Mesothelial cell of epicardium (in vitro differentiated cells): ENCODE measurements at regions not wholly inside any gene's neighbourhood (a gene's known extent, or its start where the extent isn't known, plus 50 kb on each side); places are given as distances from the start of the nearest gene placed in this dataset.

Source experiments
- DNase-seq, 2 experiments: peaks; one replicate each; pipeline ENCODE4 v3.0.0; 2021; ENCODE audit warnings: low spot score in 2 of 2; ENCODE audit not compliant: unreplicated experiment in 2 of 2
- H3K27ac Mint-ChIP-seq: 2 replicates; pipeline ENCODE4 v1.8.0; 2021; ENCODE audit warnings: mixed read lengths
- H3K27me3 Mint-ChIP-seq: 2 replicates; pipeline ENCODE4 v1.8.0; 2021; ENCODE audit warnings: low read depth, mixed read lengths
- H3K36me3 Mint-ChIP-seq: 2 replicates; pipeline ENCODE4 v1.8.0; 2021; ENCODE audit warnings: mixed read lengths
- H3K4me1 Mint-ChIP-seq: 2 replicates; pipeline ENCODE4 v1.8.0; 2021; ENCODE audit warnings: mixed read lengths
- H3K4me3 Mint-ChIP-seq: 2 replicates; pipeline ENCODE4 v1.8.0; 2021; ENCODE audit warnings: mild to moderate bottlenecking, moderate library complexity, mixed read lengths
- H3K9me3 Mint-ChIP-seq: 2 replicates; pipeline ENCODE4 v1.8.0; 2021; ENCODE audit warnings: mixed read lengths
- TF ChIP-seq, protein P1 (sequence below): fragments of 200-600 bp; sonication (generic); IDR thresholded peaks from one replicate; pipeline ENCODE4 v1.5.0; 2021; ENCODE audit warnings: antibody characterized with exemption; ENCODE audit not compliant: unreplicated experiment

DNA sequence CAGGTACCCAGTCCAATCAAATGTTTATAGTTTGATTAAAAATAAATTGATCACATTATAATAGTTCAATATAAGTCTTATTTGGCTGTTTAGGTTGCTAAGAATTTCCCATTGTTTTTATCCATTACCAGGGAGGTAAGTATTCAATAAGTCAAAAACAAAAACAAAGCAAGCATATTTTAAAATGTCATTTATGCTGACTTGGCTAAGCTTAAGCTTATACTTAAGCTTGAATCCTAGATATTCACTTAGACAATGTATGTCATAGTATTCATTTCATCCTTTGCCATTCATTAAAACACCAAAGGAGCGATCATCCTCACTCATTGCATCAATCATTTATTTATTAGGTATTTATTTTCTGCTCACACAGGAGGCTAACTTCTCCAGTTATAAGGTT is 144.9 kb downstream of the PRL start:
- H3K4me1 Mint-ChIP-seq: peaks cover 63% of the 10 kb centered on the region
- H3K4me3 Mint-ChIP-seq: no peak overlapping the region
- no peaks in the 10 kb centered on the region for H3K9me3 Mint-ChIP-seq
- H3K27me3 Mint-ChIP-seq: no peaks in the 10 kb centered on the region
- H3K36me3 Mint-ChIP-seq: peaks cover 3% of the 10 kb centered on the region
- TF ChIP-seq, protein P1, sequence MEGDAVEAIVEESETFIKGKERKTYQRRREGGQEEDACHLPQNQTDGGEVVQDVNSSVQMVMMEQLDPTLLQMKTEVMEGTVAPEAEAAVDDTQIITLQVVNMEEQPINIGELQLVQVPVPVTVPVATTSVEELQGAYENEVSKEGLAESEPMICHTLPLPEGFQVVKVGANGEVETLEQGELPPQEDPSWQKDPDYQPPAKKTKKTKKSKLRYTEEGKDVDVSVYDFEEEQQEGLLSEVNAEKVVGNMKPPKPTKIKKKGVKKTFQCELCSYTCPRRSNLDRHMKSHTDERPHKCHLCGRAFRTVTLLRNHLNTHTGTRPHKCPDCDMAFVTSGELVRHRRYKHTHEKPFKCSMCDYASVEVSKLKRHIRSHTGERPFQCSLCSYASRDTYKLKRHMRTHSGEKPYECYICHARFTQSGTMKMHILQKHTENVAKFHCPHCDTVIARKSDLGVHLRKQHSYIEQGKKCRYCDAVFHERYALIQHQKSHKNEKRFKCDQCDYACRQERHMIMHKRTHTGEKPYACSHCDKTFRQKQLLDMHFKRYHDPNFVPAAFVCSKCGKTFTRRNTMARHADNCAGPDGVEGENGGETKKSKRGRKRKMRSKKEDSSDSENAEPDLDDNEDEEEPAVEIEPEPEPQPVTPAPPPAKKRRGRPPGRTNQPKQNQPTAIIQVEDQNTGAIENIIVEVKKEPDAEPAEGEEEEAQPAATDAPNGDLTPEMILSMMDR: no peak
- DNase-seq: no peak
- H3K27ac Mint-ChIP-seq: no peak overlapping the region

DNA sequence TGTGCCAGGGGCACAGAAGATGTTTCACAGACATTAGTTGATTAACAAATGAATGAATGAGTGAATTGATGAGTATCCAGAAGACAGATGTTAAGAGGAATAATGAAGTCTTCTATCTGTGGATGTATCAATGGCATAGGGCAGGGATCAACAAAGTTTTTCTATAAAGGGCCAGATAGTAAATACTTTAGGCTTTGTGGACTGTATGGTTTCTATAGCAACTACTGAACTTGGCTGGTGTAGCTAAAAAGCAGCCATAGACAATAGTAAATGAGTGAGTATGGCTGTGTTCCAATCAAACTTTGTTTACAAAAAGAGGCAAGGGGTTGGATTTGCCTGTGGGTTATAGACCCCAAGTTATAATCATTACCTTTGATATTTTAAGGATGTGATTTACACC is 144.0 kb downstream of the PRL start:
- Mint-ChIP-seq H3K27ac (no peak overlapping the region), H3K36me3 (peaks cover 4% of the 10 kb centered on the region), H3K27me3 (no peaks in the 10 kb centered on the region), H3K9me3 (no peaks in the 10 kb centered on the region), H3K4me3 (no peak overlapping the region), H3K4me1 (peaks cover 54% of the 10 kb centered on the region)
- TF ChIP-seq, protein P1: no peak
- no peak for DNase-seq

DNA sequence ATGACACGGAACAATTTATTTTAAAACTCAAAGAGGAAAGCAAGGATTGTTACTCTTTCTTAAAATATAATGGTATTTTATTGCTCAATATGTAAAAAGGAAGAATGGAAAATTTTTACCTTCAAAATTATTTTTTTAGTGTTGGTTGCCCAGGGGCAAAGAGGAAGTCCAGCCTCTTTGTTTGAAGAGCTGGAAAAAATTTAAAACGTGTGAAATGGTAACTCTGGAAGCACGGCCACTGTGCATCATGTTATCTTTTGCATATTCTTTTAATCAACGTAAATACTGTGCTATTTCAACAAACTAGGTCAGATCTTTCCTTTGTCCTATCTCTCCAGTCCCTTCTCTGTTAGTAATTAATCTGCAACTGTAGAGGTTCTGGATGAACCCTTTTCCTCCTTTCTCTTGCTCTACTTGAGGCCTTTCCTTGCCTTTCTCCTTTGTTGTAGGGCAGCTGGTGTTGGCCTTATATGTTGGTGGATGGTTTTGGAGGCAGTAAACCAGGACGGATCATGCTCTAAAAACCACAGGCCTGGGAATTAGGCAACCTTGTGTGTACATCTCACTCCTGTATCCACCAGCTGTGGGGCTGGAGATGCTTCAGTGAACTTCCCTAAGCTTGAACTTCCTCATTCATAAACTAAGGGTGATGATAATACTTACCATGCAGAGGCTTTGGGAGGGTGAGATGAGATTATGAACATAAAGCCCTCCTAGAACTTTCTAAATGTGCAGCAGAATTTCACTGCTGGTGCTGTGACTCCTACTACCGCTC is 143.3 kb downstream of the PRL start:
- Mint-ChIP-seq H3K4me1 (peaks cover 47% of the 10 kb centered on the region), H3K27ac (peak overlapping the region; percentile 15), H3K36me3 (peaks cover 7% of the 10 kb centered on the region), H3K4me3 (no peak overlapping the region), H3K9me3 (no peaks in the 10 kb centered on the region), H3K27me3 (no peaks in the 10 kb centered on the region)
- TF ChIP-seq, protein P1: no peak
- no peak for DNase-seq

DNA sequence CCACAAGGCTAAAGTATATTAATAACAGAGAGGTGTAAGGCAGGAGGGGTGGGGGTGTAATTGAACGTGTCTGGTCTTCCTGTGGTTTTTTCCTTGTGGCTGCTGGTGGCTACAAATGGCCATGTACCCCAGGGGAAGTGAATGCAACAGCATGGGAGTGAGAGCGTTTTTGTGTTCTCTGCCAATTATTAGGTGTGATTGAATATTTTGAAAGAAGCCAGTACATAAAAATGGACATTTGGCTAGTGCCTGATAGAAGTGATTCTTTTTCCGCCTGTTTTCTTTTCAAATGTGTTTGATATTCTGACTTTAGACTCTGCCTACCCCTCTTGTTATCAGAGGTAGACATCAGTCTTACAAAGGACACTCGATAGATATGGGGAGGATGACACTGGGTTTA is 141.3 kb downstream of the PRL start:
- H3K4me3 Mint-ChIP-seq: no peak overlapping the region
- TF ChIP-seq, protein P1: no peak
- peaks cover 18% of the 10 kb centered on the region for H3K36me3 Mint-ChIP-seq
- DNase-seq: no peak
- peaks cover 28% of the 10 kb centered on the region for H3K4me1 Mint-ChIP-seq
- H3K27me3 Mint-ChIP-seq: no peaks in the 10 kb centered on the region
- H3K27ac Mint-ChIP-seq: peak overlapping the region; percentile 45
- peaks cover 8% of the 10 kb centered on the region for H3K9me3 Mint-ChIP-seq

DNA sequence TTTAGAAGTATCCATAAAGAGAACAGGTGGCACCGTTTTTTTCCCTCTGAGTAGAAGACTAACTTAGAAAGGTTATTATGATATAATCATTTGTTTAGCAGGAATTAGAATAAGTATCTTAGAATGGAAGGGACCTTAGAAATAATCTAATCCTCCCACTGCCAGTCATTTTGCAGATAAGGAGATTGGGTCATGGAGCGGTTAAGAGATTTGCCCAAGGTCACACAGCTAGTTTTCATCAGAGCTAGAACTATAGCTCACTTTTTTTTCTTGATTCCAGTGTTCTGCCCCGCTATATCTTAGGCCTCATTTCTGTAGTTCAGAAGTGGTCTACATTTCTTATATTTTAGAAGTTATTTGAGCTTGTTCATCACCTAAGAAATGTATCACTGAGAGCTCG is 139.6 kb downstream of the PRL start:
- Mint-ChIP-seq H3K27me3 (no peaks in the 10 kb centered on the region), H3K9me3 (peaks cover 14% of the 10 kb centered on the region), H3K4me3 (no peak overlapping the region), H3K4me1 (peaks cover 19% of the 10 kb centered on the region), H3K27ac (no peak overlapping the region), H3K36me3 (peaks cover 24% of the 10 kb centered on the region)
- TF ChIP-seq, protein P1: no peak
- no peak for DNase-seq
